ENCODE measurements at regions not wholly inside any gene's neighbourhood (a gene's known extent, or its start where the extent isn't known, plus 50 kb on each side); places are given as distances from the start of the nearest gene placed in this dataset.
A peak's percentile ranks its signal among the peaks of the same experiment; 100 is the strongest.
"Not testable (repeated sequence)": the region's sequence is repeated elsewhere in the genome, so short reads cannot be mapped to it uniquely, and the experiment has no call there.

- no peak for DNase-seq
Observed at GRCh38 chr2:225893151-225893550, 493.6 kb downstream of the NYAP2 start.

GRCh38 chr2:225891771-225892170 is 492.3 kb downstream of the NYAP2 start:
- no peak for DNase-seq

DNA sequence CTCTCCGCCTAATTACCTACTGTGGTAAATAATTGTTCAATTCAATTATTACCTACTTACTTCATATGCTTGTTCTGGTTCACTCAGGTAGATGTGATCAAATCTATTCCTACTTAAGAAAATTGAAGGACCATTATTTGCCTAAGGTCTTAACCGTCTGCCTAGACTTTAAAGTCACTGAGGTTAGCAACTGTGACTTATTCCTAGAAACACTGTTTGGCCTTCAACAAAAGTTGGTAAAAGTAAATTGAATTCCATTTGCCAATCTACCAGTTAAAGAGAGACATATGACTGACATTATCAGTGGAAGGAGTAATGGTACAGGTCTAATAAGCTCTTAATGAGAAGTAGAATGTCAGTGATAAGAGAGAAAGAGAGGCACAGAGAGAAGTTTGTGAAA is 491.5 kb downstream of the NYAP2 start:
- DNase-seq, result no peak

DNA sequence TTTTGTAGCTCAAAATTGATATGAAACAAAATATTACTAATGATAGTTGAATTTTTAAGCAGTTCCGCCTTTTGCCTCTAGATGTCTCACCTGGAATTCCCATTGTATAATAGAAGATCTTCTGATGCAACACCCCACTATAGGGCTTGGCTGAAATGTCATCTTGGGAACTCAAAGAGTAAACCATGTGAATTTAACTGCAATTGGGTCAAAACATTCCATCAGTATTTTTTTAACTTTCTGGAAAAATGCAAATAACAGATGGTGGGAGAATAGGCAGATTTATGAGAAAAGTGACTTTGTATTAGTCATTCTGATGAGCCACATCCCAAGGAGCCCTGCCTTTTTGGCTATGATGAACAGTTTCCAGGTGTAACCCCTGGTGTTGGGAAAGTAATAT is 489.9 kb downstream of the NYAP2 start:
- peak in 1 of 2 donors; percentile 11 for DNase-seq

GRCh38 chr2:225867071-225867470 is 467.6 kb downstream of the NYAP2 start:
- no peak for DNase-seq

DNA sequence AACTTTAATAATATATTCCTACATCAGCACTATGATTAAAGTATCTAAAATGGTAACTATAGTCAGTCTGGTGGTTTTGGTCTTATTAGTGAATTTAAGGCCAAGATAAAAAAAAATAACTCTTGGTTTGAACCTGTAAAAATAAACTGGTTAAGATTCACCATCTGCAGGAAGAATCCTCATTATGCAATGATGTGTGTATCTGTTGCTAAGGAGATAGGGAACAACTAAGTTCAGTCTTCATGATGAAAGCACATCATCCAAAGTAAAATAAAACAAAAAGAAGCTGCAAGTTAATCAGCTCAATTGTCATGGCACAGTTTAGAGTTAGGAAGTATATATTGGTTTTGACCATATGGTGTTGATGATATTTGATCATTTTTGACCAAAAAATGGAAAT is 466.0 kb downstream of the NYAP2 start:
- no peak for DNase-seq

DNA sequence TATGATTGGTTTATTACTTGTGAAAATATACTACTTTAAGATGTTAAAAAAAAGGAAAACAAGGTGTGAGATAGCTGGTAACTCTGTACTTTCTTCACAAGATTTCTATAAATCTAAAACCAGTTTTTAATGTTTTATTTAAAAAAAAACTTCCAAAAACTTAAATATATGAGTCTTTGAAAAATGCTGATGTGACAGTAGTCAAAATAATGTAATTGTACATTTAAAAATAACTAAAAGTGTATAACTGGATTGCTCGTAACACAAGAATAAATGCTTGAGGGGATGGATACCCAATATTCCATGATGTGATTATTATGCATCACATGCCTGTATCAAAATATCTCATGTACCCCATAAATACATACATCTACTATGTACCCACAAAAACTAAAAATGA is 464.9 kb downstream of the NYAP2 start:
- no peak for DNase-seq

DNA sequence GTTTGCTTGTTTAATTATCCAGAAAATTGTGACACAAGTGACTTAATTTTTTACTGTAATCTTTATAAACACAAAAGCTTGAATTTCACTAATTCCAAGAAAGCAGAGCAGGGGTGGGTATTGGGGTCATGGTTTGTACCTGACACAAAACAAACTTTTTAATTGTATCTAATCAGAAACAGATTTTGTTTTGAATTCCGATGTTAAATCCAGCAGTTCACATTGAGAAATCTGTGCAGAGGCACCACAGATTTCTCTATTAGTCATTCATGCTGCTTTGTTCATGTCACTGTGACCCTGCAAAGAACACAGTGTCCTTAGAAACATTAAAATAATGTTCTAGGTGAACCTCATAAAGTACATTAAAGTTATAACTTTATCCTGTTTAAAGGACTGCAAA is 443.4 kb downstream of the NYAP2 start:
- no peak for DNase-seq

- DNase-seq, result no peak
Observed at GRCh38 chr2:225841314-225841713, 441.8 kb downstream of the NYAP2 start.

DNA sequence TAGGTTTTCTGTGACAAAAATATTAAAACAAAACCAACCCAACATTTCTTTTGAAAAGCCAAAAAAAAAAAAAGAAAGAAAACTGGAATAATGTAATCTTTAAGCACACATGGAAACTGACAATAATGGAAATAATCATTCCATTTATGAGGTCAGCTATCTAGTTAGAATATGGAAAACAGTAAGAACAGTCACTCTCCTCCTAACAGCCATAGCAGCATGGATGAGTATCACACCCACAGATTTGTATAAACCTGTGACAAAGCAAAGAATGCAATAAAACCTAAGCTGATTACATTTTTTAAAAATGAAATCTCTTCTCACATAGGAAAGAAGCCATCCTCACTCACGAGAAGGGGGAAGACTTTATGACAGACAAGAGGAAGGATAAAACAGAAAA is 437.8 kb downstream of the NYAP2 start:
- no peak for DNase-seq

GRCh38 chr2:225824748-225825449 is 425.4 kb downstream of the NYAP2 start:
- DNase-seq, result no peak

DNA sequence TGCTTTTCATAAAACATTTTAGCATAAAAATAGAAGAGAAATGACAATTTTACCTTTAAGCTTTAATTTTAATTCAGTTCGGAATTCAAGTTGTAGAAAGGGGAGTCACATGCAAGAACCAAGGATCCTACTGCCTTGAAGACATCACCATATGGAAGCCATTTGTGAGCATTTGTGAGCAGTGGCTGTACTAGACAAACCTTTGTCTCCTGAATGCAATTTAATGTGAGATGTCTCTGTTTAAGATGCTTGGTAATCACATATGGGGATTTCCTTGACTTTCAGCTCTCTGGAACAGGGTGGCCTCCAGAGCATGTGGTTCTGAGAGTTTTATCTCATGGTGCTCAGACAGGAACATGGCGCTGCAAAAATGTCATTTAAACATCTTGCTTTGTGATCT is 421.8 kb downstream of the NYAP2 start:
- DNase-seq, result no peak

GRCh38 chr2:225820826-225821225 is 421.3 kb downstream of the NYAP2 start:
- no peak for DNase-seq

- DNase-seq, result no peak
Observed at GRCh38 chr2:225814554-225814953, 415.0 kb downstream of the NYAP2 start.

- no peak for DNase-seq
Observed at GRCh38 chr2:225806105-225806504, 406.6 kb downstream of the NYAP2 start.

GRCh38 chr2:225802076-225802475 is 402.6 kb downstream of the NYAP2 start:
- not testable (repeated sequence) for DNase-seq

GRCh38 chr2:225797394-225797793 is 397.9 kb downstream of the NYAP2 start:
- no peak for DNase-seq

- no peak for DNase-seq
Observed at GRCh38 chr2:225794652-225795400, 395.3 kb downstream of the NYAP2 start.

- no peak for DNase-seq
Observed at GRCh38 chr2:225793736-225794550, 394.4 kb downstream of the NYAP2 start.

DNA sequence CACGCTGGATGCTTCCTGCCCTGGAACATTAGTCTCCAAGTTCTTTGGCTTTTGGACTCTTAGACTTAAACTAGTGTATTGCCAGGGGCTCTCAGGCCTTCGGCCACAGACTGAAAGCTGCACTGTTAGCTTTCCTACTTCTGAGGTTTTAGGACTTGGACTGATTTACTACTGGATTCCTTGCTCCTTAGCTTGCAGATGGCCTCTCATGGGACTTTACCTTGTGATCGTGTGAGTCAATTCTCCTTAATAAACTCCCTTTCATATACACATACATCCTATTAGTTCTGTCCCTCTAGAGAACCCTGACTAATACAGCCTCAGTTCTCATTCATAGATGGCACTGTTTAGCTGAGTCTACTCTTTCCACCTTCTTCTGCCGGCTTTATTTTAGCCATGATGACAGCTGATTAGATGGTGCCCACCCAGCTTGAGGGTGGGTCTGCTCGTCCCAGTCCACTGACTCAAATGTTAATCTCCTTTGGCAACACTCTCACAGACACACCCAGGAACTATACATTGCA is 389.1 kb downstream of the NYAP2 start:
- DNase-seq, result no peak

GRCh38 chr2:225787497-225787896 is 388.0 kb downstream of the NYAP2 start:
- no peak for DNase-seq

GRCh38 chr2:225781991-225782390 is 382.5 kb downstream of the NYAP2 start:
- DNase-seq, result no peak

- no peak for DNase-seq
Observed at GRCh38 chr2:225781145-225781544, 381.6 kb downstream of the NYAP2 start.

All from hippocampal formation (tissue), 2 donors.